ENCODE measurements at regions not wholly inside any gene's neighbourhood (a gene's known extent, or its start where the extent isn't known, plus 50 kb on each side); places are given as distances from the start of the nearest gene placed in this dataset.

GRCh38 chr14:96681829-96682228, 115.4 kb upstream of the VRK1 start:
- Histone ChIP-seq H3K36me3 (replicated peaks; ENCODE audit: insufficient read depth, low read depth) (no peaks in the 10 kb centered on the region), H3K27ac (no peak overlapping the region), H3K4me1 (ENCODE audit: insufficient read depth) (no peaks in the 10 kb centered on the region), H3K9me3 (ENCODE audit: low read depth) (no peaks in the 10 kb centered on the region), H3K4me2 (no peak overlapping the region), H3K27me3 (peaks cover 3% of the 10 kb centered on the region), H2AFZ (no peak overlapping the region), H3K79me2 (no peaks in the 10 kb centered on the region), H3K4me3 (no peak overlapping the region), H3K9me2 (replicated peaks; ENCODE audit: insufficient read depth) (no peaks in the 10 kb centered on the region), H4K20me1 (ENCODE audit: insufficient read depth, poor library complexity, severe bottlenecking) (no peaks in the 10 kb centered on the region)
- TF ChIP-seq, protein P1, sequence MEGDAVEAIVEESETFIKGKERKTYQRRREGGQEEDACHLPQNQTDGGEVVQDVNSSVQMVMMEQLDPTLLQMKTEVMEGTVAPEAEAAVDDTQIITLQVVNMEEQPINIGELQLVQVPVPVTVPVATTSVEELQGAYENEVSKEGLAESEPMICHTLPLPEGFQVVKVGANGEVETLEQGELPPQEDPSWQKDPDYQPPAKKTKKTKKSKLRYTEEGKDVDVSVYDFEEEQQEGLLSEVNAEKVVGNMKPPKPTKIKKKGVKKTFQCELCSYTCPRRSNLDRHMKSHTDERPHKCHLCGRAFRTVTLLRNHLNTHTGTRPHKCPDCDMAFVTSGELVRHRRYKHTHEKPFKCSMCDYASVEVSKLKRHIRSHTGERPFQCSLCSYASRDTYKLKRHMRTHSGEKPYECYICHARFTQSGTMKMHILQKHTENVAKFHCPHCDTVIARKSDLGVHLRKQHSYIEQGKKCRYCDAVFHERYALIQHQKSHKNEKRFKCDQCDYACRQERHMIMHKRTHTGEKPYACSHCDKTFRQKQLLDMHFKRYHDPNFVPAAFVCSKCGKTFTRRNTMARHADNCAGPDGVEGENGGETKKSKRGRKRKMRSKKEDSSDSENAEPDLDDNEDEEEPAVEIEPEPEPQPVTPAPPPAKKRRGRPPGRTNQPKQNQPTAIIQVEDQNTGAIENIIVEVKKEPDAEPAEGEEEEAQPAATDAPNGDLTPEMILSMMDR (IDR thresholded peaks at IDR 0.05; ENCODE audit: poor library complexity) = no peak
- TF ChIP-seq EZH2phosphoT487 (IDR thresholded peaks at IDR 0.05; ENCODE audit: low read depth, severe bottlenecking, unreplicated experiment) (no peak), EZH2 (IDR thresholded peaks at IDR 0.05; ENCODE audit: borderline replicate concordance) (no peak)
- DNase-seq (ENCODE audit: low spot score) = no peak
- 89% methylated on average over 7 of the region's 7 CpGs for WGBS (ENCODE audit: low lambda C conversion rate, missing lambda C conversion rate)

DNA sequence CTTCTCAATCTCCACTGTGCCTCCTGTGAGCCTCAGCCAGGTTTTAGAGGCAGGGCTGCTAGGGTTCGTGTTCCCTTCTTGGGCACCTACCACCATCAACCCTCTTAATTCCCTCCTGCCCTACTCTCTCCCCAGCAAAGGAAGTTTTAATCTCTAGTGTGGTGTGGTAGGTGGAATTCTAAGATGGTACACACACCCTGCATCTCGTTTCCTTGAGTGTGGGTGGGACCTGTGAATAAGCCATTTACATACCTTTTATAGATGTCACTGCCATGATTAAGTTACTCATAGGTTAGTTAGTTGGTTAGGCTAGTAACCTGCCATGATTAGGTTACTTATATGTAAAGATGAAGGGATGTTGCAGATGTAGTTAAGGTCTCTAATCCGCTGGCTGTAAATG, 114.8 kb upstream of the VRK1 start:
- H3K9me2 ChIP-seq (replicated peaks; ENCODE audit: insufficient read depth) = no peaks in the 10 kb centered on the region
- WGBS (ENCODE audit: low lambda C conversion rate, missing lambda C conversion rate) = 73% methylated on average over 3 of the region's 3 CpGs
- H3K27me3 ChIP-seq = peaks cover 2% of the 10 kb centered on the region
- no peak for TF ChIP-seq EZH2 (IDR thresholded peaks at IDR 0.05; ENCODE audit: borderline replicate concordance)
- TF ChIP-seq EZH2phosphoT487 (IDR thresholded peaks at IDR 0.05; ENCODE audit: low read depth, severe bottlenecking, unreplicated experiment) = no peak
- TF ChIP-seq, protein P1 (IDR thresholded peaks at IDR 0.05; ENCODE audit: poor library complexity) = no peak
- no peaks in the 10 kb centered on the region for H3K36me3 ChIP-seq (replicated peaks; ENCODE audit: insufficient read depth, low read depth)
- H3K27ac ChIP-seq = no peak overlapping the region
- DNase-seq (ENCODE audit: low spot score) = no peak
- no peaks in the 10 kb centered on the region for H3K79me2 ChIP-seq
- no peaks in the 10 kb centered on the region for H4K20me1 ChIP-seq (ENCODE audit: insufficient read depth, poor library complexity, severe bottlenecking)
- no peaks in the 10 kb centered on the region for H3K4me1 ChIP-seq (ENCODE audit: insufficient read depth)
- H3K4me2 ChIP-seq = no peak overlapping the region
- H3K4me3 ChIP-seq = no peak overlapping the region
- no peaks in the 10 kb centered on the region for H3K9me3 ChIP-seq (ENCODE audit: low read depth)
- H2AFZ ChIP-seq = no peak overlapping the region

DNA sequence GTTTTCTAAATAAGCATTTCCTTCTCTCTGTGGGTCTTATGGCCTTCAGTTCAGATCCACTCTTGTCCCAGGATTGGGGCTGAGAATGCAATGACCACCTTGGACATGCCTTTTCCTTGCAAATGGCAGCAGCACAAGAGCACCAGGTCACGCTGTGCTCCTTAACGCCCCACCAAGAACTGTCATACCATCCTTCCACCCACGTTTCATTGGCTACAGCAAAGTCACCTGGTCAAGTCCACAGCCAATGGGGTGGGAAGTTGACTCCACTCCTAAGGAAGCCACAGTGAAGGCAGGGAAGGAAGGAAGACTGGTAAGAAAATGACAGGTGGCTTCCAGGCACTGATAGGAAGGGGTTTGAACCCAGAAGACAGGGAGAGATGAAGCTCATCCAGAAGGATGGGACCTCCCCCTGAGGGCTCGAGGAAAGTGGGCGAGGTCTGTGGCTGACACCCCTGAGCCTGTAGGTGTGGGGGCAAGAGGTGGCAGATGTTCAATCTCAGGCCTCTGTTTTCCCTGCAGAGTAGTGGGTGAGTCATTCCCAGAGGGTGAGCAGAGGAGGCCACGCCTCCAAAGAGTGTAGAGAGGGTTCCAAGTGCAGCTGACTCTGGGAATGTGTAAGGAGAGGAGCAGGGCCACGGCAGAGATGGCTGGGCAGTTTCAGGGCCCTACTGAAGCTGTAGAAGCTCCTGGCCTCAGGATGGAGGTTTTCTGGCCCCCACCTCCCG, 113.5 kb upstream of the VRK1 start:
- DNase-seq (ENCODE audit: low spot score) = no peak
- TF ChIP-seq, protein P1 (IDR thresholded peaks at IDR 0.05; ENCODE audit: poor library complexity) = no peak
- TF ChIP-seq EZH2 (IDR thresholded peaks at IDR 0.05; ENCODE audit: borderline replicate concordance) (no peak), EZH2phosphoT487 (IDR thresholded peaks at IDR 0.05; ENCODE audit: low read depth, severe bottlenecking, unreplicated experiment) (no peak)
- no peaks in the 10 kb centered on the region for H3K4me1 ChIP-seq (ENCODE audit: insufficient read depth)
- no peaks in the 10 kb centered on the region for H4K20me1 ChIP-seq (ENCODE audit: insufficient read depth, poor library complexity, severe bottlenecking)
- H2AFZ ChIP-seq = no peak overlapping the region
- WGBS (ENCODE audit: low lambda C conversion rate, missing lambda C conversion rate) = 81% methylated on average over 8 of the region's 8 CpGs
- no peaks in the 10 kb centered on the region for H3K9me2 ChIP-seq (replicated peaks; ENCODE audit: insufficient read depth)
- H3K4me2 ChIP-seq = no peak overlapping the region
- no peak overlapping the region for H3K27ac ChIP-seq
- H3K27me3 ChIP-seq = no peaks in the 10 kb centered on the region
- H3K79me2 ChIP-seq = no peaks in the 10 kb centered on the region
- H3K36me3 ChIP-seq (replicated peaks; ENCODE audit: insufficient read depth, low read depth) = no peaks in the 10 kb centered on the region
- no peaks in the 10 kb centered on the region for H3K9me3 ChIP-seq (ENCODE audit: low read depth)
- no peak overlapping the region for H3K4me3 ChIP-seq

Measured in hepatocyte (in vitro differentiated cells).